A172 (cell line): ENCODE measurements at regions not wholly inside any gene's neighbourhood (a gene's known extent, or its start where the extent isn't known, plus 50 kb on each side); places are given as distances from the start of the nearest gene placed in this dataset.
"Not testable (repeated sequence)": the region's sequence is repeated elsewhere in the genome, so short reads cannot be mapped to it uniquely, and the experiment has no call there.

Source experiments
- DNase-seq: peaks from one replicate; pipeline ENCODE4 v3.0.0-alpha.2; 2015; ENCODE audit warnings: low spot score

GRCh38 chr4:179671609-179672008 is 2229.4 kb upstream of the AGA start:
- no peak for DNase-seq

GRCh38 chr4:179678093-179678814 is 2236.0 kb upstream of the AGA start:
- no peak for DNase-seq

DNA sequence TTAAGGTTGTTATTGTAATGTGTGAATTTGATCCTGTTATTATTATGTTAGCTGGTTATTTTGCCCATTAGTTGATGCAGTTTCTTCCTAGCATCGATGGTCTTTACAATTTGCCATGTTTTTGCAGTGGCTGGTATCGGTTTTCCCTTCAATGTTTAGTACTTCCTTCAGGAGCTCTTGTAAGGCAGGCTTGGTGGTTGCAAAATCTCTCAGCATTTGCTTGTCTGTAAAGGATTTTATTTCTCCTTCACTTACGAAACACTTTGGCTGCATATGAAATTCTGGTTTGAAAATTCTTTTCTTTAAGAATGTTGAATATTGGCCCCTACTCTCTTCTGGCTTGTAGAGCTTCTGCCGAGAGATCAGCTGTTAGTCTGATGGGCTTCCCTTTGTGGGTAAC is 2241.4 kb upstream of the AGA start:
- DNase-seq, result not testable (repeated sequence)

- no peak for DNase-seq
Observed at GRCh38 chr4:179692222-179692621, 2250.0 kb upstream of the AGA start.

DNA sequence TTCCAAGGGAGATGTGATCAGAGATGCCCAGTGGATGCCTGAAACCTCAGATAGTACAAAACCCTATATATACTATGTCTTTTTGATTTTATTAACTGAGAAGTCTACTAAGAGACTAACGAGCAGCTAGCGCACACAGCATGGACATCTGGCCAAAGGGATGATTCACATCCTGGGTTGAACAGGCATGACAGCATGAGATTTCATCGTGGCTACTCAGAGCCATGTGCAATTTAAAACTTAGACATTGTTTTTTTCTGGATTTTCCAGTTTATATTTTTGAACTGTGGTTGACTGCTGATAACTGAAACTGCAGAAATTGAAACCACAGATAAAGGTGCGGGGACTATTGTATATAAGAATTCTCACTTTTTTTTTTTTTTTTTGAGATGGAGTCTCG is 2252.9 kb upstream of the AGA start:
- peak; percentile 75 for DNase-seq

DNA sequence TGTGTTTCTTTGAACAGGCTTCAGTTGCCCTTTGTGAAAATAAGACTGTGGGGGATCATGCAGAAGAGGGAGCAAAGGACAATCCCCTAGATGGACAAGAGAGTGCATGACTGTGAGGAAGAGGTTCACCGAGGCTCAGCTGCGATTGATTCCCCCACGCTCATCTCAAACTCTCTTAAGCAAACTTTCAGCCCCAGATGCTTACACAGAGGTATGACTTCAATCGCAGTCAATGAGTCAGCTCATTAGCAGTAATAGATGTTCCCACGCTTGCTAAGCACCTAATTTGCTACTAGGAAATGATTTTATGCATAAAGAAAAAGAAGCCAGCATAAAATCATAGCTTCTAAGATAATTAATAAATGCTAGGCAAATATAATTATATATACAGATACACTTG is 2256.1 kb upstream of the AGA start:
- DNase-seq, result no peak

GRCh38 chr4:179709961-179710624 is 2267.9 kb upstream of the AGA start:
- DNase-seq, result no peak

DNA sequence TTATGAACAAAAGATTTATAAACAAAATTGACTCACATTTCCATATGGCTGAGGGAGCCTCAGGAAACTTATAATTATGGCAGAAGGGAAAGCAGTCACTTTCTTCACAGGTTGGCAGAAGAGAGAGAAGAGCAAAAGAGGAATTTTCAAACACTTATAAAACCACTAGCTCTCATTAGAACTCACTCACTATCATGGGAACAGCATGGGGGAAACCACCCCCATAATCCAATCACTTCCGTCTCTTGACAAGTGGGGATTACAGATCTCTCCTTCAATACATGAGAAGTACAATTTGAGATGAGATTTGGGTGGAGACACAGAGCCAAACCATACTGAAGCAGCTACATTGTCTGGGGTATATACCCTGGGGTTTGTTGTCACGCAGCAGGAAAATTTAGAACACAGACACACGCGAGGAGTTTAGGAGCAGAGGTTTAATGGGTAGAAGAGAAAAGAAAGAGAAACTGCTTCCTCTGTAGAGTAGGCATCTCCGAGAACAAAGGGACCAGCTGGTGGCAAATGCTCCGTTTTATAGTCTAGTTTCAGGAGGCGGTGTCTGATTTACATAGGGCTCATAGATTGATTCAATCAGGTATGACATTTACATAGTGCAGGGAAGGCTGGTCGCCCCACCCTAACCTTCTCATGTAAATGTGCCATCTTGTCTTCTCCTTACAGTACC is 2277.7 kb upstream of the AGA start:
- DNase-seq, result no peak

DNA sequence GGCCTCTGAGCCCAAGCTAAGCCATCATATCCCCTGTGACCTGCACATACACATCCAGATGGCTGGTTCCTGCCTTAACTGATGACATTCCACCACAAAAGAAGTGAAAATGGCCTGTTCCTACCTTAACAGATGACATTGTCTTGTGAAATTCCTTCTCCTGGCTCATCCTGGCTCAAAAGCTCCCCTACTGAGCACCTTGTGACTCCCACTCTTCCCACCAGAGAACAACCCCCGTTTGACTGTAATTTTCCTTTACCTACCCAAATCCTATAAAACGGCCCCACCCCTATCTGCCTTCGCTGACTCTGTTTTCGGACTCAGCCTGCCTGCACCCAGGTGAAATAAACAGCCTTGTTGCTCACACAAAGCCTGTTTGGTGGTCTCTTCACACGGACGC is 2284.3 kb upstream of the AGA start:
- not testable (repeated sequence) for DNase-seq

DNA sequence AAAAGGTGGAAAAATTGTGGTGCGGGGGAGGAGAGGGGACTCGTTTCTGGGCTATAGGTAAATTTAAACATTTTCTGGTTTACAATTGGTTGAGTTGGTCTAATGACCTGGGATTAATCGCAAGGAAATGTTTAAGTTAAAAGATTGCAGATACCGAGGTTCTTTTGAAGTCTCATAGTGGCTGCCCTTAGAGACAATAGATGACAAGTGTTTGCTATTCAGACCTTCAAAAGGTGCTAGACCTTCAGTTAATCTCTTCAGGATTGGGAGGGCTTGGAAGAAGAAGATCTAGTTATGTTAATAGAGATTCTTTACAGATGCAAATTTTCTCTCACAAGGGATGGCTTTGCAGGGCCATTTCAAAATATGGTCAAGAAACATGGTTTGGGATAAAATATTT is 2286.1 kb upstream of the AGA start:
- DNase-seq, result no peak

- not testable (repeated sequence) for DNase-seq
Observed at GRCh38 chr4:179736820-179737219, 2294.6 kb upstream of the AGA start.

DNA sequence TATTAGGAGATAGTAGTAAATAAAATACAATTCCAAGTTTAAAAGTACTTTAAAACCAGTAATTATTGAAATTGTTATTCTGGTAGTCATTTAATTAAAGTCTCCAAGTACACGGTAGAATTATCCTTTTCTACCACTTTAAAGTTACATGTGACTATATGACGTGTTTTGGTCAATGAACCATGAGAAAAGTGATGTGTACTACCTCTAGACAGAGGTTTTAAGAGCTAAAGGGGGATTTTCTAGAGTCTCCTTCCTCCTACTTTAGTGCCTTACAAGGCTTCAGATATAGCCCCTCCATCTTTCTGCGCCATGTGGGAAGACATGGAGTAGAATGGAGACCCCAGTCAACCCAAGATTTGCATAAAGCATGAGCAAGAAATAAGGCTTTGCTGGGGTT is 2296.6 kb upstream of the AGA start:
- no peak for DNase-seq

- no peak for DNase-seq
Observed at GRCh38 chr4:179747218-179747910, 2305.1 kb upstream of the AGA start.

GRCh38 chr4:179748837-179749236 is 2306.6 kb upstream of the AGA start:
- DNase-seq, result no peak

GRCh38 chr4:179750374-179750773 is 2308.1 kb upstream of the AGA start:
- DNase-seq, result peak; percentile 42

DNA sequence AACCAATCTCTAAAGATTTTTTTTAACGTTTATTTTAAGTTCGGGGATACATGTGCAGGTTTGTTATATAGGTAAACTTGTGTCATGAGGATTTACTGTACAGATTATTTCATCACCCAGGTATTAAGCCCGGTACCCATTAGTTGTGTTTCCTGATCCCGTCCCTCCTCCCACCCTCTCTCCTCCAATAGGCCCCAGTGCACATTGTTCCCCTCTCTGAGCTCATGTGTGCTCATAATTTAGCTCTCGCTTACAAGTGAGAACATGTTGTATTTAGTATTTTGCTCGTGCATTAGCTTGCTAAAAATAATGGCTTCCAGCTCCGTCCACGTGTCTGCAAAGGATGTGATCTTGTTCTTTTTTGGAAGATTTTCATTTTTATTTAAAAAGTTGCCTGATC is 2309.4 kb upstream of the AGA start:
- DNase-seq, result no peak

DNA sequence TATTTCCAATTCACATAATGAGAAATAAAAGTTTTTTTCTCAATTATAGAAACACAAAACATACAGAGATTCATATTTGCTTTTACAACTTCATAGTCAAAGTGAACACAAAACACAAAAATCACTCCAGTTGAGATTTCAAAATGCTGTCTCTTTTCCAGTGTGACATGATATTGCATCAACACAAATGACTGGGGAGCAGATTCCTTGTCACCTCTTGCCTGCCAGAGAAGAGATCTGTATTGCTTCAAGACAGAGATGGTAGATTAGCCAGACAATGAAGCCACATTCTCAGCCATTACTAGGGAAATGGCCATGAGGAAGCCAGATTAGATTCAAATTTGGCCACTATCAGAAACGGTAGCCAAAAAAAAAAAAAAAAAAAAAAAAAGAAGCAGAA is 2313.1 kb upstream of the AGA start:
- DNase-seq, result no peak

- no peak for DNase-seq
Observed at GRCh38 chr4:179757641-179758040, 2315.4 kb upstream of the AGA start.

DNA sequence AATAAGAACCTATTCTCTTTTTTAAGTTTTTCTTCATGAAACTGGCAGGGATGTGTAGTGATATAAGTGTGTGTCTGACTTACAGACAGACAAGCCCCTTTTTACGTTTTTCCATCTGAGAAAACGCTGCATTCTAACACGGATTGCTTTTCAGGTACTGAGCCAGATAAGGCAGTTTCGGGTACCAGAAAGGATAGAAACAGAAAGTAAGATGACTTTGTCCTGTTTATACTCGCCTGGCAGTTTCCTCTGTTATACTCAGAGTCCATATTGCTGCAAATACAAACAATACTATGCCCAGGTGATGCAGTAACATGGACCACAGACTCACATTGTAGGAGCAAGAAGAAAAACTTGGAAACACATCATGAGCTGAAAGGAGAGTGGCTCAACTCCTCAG is 2320.6 kb upstream of the AGA start:
- no peak for DNase-seq

DNA sequence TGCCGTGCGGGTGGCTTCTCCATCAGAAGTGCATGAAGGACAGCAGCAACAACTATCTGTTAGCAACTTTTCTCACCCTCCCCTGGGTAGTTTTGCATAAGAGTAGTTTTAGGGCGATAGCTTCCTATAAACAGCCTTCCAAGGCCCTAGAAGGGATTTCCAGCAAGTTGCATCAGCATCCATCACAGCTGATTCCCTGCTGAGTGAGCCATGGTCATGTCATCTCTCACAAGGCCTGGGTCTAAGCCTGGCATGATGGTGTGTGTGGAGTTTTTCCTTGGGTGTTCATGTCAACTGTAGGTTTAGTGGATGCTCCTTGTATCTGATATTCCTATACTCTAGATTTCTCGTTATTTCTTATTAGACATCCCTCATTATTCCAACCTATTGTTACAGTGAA is 2324.7 kb upstream of the AGA start:
- no peak for DNase-seq

DNA sequence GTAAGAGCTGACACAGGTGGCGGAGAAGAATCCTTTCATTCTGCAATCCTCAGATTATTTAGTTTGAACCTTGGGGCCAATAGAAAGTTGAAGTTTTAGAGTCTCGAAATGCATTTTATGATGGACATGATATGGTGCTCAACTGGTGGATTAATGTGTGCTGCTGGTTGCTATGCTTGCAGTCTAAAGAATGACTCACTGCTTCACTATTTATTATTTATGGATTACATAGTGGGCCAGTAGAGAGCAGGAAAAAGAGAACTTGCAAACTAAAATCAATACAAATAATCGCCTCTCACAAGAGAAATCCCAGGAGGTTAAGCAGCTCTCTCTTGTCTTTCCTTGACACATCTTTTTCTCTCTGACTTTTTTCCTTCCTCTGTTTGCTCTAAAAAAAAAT is 2326.8 kb upstream of the AGA start:
- no peak for DNase-seq

GRCh38 chr4:179797738-179798137 is 2355.5 kb upstream of the AGA start:
- DNase-seq, result no peak

GRCh38 chr4:179803857-179804256 is 2361.6 kb upstream of the AGA start:
- DNase-seq, result peak; percentile 20
